Fibroblast of skin of right biceps (primary cell): ENCODE measurements at regions not wholly inside any gene's neighbourhood (a gene's known extent, or its start where the extent isn't known, plus 50 kb on each side); places are given as distances from the start of the nearest gene placed in this dataset.
A peak's percentile ranks its signal among the peaks of the same experiment; 100 is the strongest.
"Not testable (repeated sequence)": the region's sequence is repeated elsewhere in the genome, so short reads cannot be mapped to it uniquely, and the experiment has no call there.

ENCODE experiments used
- DNase-seq: peaks from one replicate; pipeline ENCODE4 v3.0.0-alpha.2; 2013

DNA sequence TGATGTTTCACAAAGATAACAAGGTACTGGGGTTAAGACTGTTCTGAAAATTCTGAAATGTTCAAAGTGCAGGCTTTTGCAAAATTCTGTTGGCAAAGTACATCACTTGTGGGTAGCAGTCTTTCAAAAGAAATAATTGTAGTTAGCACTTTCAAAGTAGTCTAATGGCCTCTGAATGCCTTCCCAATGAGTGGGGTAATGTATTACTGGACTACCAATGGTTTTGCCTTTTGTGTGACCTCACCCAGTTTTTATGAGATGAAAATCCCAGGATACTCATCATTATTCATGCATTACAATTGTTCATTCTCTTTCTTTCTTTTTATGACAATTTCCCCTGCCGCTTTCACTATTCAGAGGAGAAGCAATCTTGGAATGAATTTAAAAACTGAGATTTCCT, 686.1 kb downstream of the GLUD2 start:
- peak; percentile 3 for DNase-seq

DNA sequence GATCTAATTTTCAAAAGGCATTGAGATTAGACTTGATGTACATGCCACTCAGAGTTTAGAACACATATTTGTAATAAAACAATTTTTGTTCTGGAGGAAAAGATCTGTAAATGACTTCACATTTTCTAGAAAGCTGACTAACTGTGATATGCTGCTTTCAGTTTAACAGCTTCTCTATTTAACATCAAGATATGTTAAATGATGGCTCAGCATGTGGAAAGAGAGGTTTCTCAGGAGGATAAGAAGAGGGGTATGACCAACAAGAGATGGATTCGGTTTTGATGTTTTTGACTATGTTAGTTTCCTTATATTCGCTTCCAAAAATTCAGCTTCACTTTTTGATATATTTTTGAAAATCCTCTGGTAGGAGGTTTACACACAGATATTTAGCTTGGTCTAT, 698.7 kb downstream of the GLUD2 start:
- no peak for DNase-seq

DNA sequence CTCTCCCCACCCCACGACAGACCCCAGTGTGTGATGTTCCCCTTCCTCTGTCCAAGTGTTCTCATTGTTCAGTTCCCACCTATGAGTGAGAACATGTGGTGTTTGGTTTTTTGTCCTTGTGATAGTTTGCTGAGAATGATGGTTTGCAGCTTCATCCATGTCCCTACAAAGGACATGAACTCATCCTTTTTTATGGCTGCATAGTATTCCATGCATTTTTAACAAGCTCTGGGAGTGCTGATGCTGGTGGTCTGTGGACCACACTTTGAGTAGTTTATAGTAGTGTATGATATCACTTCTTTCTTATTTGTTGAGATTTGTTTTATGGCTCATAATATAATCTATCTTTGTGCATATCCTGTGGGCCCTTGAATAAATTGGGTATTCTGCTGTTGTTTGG, 706.2 kb downstream of the GLUD2 start:
- DNase-seq, result not testable (repeated sequence)

DNA sequence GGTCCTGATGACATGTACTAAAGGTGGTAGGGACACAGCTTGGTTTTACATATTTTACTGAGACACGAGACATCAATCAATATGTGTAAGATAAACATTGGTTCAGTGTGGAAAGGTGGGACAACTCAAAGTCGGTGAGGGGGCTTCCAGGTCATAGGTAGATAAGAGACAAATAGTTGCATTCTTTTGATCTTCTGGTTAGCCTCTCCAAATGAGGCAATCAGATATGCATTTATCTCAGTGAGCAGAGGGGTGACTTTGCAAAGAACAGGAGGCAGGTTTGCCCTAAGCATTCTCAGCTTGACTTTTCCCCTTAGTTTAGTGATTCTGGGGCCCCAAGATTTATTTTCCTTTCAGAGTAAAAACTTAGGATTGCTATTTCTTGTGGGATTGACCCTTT, 706.9 kb downstream of the GLUD2 start:
- DNase-seq, result no peak

DNA sequence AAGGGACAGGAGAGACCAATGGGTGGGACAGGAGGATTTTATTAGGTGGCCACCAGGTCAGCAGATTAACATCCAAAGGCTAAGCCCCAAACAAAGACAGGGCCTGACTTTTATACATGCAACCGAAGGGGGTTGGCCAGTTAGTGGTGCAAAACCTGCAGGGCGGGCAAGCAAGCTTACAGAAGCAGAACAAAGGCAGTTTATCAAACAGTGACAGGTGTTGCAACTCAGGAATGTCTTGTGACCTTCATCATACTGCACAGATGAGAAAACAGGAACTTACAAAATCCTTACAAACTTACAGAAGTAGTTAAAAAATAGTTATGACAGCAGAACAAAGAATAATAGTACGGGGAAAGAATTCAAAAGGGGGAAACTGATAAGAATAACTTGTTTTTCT, 708.1 kb downstream of the GLUD2 start:
- DNase-seq, result peak; percentile 2

DNA sequence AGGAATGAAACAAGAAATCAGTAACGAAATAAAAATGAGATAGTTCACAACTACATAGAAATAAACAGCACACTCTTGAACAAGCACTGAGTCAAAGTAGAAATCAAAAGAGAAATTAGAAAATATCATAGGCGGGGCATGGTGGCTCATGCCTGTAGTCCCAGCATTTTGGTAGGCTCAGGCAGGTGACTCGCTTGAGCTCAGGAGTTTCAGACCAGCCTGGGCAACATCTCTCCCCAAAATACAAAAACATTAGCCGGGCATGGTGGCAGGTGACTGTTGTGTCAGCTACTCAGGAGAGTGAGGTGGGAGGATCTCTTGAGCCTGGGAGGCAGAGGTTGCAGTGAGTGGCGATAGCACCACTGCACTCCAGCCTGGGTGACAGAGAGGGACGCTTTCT, 714.4 kb downstream of the GLUD2 start:
- DNase-seq, result no peak

DNA sequence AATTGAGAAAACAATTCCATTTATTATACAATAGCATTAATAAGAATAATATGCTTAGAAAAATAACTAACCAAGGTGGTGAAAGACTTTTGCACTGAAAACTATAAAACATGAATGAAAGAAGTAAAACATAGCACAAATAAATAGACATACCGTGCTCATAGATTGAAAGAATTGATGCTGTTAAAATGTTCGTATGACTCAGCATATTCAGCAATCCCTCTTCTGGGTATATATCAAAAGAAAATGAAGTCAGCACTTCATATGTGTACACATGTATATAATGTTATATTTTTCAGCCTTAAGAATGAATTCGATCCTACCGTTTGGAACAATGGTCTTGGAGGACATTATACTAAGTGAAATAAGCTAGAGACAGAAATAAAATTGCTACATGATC, 716.3 kb downstream of the GLUD2 start:
- DNase-seq, result no peak

DNA sequence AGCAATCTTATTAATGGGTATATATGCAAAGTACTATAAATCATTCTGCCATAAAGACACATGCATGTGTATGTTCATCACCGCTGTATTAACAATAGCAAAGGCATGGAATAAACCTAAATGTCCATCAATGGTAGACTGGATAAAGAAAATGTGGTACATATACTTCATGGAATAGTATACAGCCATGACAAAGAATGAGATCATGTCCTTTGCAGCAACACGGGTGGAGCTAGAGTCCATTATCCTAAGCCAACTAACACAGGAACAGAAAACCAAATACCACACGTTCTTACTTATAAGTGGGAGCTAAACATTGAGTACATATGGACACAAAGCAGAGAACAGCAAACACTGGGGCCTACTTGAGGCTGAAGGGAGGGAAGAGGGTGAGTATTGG, 720.8 kb downstream of the GLUD2 start:
- not testable (repeated sequence) for DNase-seq

DNA sequence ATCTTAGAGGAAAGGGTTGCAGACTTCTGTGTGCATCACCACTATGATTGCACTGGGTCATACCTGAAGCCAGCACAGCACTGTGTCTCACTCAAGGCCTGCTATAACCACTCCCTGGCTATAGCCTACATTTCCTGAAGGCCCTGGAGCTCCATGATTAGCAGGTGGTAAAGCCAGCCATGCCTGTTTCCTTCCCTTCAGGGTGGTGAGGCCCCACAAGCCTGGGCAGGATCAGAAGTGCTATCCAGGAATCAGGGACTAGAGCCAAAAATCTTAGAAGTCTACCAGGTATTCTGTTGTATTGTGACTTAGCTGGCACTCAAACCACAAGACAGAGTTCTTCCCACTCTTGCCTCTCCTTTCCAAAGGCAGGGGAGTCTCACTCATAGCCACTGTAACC, 734.6 kb downstream of the GLUD2 start:
- no peak for DNase-seq

DNA sequence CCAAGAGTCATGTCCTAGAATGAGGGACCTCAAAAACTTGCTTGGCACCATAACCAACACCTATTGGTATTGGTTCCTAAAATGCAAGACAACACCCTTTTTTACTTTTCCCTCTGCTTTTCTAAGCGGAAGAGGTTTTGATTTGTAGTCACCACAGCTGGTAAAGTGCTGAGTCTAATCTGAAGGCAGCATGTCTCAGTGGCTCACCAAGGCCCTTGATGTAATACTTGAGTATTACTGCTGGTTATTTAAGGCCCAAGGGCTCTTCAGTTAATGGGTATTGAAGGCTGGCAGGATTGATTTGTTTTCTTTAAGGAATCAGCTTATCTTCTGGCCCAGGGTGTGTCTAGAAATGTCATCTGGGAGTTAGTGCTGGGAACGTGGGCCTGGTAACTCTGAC, 735.1 kb downstream of the GLUD2 start:
- no peak for DNase-seq

DNA sequence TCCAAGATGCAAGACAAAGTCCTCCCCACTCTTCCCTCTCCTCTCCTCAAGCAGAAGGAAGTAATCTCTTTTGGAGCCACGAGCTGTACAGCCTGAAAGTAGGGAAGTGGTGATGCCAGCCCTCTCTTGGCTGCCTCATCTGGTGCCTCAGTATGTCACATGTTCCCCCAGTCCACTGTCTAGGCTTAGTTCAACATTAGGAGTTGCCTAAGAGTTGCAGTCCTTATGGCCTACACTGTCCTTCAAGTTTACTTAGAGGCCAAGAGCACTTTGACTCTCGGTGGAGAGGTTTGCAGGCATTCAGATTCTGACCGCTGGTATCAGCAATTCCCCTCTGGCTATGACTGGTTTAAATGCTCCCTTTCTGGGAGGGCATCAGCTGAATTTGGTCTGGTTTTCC, 735.6 kb downstream of the GLUD2 start:
- DNase-seq, result no peak

DNA sequence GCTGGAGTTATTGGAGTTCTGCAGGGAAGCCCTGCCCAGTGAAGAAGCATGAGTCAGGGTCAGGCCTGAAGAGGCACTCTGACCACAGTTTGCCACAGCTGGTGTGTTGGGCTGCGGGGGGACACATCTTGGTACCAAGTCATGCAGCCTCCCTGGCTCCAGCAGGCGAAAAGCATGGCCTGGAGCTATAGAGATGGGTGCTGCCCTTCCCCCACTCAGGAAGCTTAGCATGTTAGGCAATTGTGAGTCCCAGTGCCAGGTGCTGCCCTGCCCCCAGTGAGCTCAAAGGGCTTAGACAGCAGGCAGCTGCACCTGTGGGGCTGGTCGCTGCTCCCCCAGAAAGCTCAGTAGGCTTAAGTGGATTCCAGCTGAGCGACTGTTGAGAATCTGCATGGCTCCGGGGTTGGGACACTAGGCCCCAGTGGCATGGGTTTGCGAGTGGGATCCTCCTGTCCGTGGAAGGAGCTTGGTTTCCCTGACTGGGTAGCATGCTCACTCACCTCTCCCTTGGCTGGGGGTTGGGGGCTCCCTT, 755.5 kb downstream of the GLUD2 start:
- DNase-seq, result no peak

DNA sequence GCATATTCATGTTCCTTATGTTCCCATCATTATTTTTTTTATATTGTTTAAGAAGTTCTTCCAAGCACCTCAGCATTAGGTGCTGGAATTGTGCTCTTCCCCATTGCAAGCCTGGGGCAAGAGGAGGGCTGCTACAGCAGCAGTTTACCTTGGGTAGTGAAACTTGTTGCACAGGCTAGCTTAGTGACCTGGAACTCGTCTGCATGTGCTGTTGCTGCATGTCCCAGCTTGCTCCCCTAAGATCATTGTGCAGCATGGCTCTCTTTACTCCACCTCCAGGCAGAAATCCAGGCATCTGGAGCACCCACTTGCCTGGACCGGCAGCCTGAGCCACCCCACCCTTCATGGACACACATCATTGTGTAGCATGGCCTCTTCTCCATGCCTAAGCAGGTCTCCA, 776.0 kb downstream of the GLUD2 start:
- no peak for DNase-seq

DNA sequence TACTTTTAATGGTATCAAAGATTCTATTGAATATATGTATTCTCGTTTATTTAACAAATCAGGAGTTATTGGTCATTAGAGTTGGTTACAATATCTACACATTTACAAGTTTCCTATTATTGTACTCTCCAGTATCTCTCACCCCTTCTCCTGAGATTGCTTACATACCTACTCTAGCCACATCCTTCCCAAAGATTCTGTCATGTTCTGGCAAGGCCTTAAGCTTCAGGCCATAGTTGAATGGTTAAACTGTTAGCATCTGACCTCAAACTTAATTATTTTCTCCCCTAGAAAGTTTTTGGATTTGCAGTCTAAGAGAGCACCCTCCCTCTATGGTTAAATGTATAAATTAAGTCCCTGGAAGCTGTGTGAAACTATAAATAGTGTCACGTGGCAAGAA, 784.2 kb downstream of the GLUD2 start:
- DNase-seq, result peak; percentile 29

DNA sequence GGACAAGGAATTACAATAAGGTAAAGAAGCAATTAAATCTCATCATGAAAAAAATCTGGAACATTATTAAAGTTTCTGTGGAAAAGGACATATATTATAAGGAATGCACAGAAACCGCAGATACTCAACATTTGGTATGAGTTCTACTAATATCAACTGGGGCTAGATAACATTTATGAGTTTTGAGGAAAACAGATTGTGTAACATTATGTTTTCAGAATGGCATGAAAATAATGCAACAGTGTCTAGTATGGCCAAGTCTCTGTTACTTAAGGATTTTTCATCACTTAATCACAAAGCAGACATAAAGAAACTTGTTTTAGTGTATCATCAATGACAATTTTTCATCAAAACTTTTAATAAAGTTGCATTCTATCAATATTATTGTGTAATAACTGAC, 785.0 kb downstream of the GLUD2 start:
- DNase-seq, result peak; percentile 9

DNA sequence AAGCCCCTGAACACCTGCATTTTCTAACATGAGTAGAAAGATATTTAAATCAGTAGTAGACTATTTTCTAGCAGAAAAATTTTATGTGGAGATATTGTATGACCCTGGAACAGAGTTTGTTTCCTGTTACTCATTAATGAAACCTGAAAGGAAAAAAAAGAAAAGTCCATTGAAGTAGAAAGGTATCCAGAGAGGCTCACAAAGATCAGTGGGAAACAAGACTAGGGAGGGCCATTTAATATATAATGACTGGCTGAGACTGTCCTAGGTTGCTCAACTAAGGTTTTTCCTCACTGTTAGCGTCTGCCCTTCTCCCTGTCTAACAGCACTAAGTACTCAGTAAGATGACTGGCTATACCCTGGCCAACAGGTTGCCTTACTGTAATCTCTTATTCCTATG, 788.6 kb downstream of the GLUD2 start:
- DNase-seq, result no peak

DNA sequence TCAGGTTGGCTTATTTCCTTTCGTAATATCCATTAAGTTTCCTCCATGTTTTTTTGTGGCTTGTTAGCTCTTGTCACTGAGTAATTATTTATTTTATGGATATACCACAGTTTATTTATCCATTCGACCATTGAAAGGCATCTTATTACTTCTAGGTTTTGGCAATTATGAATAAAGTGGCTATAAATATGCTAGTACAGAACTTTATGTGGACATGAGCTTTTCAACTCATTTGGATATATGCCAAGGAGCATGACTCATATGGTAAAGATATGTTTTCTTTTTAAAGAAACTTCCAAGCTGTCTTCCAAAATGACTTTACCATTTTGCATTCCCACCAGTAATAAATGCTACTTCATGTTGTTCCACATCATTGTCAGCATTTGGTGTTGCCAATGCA, 803.6 kb downstream of the GLUD2 start:
- peak; percentile 63 for DNase-seq

DNA sequence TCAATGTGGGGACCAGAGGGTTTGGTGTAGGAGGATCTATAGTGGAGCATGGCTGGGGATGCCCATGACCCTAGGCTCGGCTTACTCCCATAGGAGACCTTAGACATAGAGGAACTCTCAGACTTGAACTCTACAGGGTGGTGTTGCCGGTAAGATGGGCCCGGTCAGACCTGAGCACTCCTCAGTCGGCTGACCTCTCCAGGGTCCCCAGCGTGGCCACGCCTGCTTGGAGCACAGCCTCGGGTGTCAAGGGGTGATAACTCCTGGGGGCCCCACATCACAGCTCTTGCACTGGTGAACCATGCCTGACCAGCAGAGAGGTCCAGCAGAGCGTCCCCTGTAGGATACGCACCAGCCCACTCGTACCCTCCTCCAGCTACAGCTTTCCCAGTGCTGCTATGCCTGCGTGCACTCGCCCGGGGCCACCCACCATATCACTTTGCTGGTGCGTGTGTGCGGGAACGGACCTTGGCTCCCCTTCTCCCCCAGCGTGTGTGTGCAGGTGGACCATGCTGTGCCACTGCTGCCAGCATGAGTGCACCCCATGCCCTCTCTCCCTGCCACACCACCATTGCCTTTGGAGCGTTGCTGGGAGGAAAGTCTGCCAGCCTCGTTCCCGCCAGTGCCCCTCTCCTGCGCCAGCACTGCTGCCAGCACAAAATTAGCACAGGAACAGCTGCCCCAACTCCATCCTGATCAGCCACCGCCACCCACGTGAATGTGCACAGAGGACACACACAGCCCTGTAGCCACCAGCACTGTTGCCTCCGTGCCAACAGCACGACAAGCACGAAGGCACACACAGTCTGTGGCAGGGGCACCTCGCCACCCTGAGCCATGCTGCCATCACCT, 806.6 kb downstream of the GLUD2 start:
- no peak for DNase-seq

DNA sequence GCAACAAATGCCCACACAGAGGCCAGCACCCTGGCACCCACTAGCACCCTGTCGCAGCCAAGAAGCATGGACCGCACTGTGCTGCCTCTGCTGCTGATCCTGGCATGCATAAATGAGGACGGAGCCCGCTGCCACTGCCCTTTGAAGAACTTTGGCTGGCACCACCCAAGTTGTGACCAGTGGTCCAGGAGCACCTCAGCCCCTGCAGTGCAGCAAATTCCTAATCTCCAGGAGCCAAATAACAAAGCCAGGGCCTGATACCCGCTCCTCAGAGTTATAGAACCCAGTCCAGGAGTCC, 807.2 kb downstream of the GLUD2 start:
- DNase-seq, result no peak

DNA sequence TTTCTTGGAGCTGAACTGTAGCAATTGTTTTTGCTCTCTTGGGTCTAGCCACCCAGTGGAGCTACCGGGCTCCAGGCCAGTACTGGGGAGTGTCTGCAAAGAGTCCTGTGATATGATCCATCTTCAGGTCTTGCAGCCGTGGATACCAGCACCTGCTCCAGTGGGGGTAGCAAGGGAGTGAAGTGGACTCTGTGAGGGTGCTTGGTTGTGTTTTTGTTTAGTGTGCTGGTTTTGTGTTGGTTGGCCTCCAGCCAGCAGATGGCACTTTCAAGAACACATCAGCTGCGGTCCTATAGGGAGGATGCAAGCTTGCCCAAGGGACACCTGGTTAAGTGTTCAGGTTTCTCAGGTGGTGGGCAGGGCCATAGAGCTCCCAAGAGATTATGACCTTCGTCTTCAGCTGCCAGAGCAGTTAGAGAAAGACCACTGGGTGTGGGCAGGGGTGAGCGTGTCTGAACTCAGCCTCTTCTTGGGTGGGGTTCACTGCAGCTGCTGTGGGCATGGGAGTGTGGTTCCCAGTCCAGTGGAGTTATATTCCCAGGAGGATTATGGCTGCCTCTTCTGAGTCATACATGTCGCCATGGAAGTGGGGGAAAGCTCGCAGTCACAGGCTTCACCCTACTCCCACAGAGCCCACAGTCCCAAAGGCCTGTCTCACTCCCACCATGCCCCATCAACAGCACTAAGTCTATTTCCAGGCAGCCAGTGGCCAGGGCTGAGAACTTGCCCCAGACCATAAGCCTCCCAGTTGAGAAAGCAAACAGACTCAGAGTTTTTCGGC, 811.6 kb downstream of the GLUD2 start:
- no peak for DNase-seq

DNA sequence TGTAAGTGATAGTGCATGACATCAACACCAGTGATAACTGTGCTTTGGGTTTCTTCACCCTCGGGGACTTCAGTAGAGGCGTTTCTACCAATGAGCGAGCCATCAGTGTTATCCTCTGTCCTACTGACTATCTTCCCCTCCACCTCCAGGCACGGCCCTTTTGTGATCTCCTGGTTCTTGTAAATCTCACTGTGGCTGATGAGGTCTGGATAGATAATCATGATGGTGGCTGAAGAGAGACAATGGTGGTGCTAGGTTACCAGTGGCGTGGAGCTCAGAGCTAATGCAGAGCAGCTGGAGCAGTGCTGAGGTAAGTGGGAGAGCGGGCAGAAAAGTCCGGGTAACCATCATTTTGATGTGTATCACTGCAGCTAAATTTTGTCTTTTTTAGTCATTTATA, 816.6 kb downstream of the GLUD2 start:
- DNase-seq, result no peak

DNA sequence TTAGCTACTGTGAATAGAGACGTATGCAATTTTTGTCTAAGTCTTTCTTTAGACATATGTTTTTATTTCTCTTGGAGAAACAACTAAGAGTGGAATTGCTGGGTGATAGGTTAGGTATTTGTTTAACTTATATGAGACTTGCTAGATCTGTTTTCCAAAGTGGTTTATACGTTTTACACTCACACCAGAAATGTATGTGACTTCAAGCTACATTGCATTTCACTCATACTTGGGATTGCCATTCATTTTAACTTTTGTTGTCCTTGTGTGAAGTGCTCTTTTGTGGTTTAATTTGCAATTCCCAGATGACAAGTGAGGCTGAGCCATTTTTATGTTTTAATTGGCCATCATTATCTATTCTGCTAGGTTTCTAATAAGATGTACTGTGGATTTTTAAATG, 817.2 kb downstream of the GLUD2 start:
- peak; percentile 34 for DNase-seq

DNA sequence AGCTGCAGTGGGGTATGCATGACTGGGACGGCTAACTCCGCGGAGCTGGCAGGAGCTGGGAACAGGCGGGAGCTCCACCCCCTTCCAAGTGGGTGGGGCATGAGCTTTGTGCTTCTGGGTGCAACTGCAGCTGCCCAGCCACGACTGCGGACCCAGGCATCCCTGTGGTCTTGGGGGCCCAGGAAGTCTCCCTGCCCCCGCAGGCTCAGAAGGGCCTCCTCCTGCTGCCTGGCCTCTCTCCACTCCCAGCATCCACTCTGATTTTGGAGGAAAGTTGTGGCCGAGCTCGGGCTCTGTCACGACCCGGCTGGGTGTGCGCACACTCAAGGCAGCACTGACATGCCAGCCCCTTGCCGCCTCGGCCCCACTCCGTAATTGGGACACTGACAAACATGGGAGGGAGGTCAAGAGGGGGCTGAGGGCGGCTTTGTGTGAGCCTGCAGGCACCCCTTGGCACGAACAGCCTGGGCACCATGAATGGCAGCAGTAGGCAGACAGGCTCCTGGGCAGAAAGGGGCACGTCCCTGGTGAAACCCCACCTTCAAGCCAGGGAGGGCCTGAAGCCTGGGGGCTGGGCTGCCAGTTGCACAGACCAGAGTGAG, 822.6 kb downstream of the GLUD2 start:
- DNase-seq, result no peak

DNA sequence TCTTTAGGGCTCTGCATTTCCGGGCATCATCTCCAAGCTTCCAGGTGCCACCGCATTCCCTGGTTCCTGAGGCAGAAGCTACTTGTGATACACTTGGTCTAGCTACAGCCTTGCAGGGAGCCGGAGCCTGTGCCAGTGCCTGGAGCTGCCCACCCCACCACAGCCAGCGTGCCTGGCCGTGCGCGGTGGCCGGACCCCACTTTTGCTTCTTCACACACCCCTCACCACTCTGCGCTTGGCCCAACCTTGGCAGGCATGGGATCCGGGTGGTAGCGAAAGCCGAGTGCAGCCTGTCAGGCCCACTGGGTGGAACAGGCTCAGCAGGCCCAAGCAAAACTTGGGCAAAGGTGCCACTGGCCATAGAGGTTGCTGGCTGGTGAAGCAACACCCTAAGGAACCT, 823.7 kb downstream of the GLUD2 start:
- no peak for DNase-seq
